ENCODE measurements at regions not wholly inside any gene's neighbourhood (a gene's known extent, or its start where the extent isn't known, plus 50 kb on each side); places are given as distances from the start of the nearest gene placed in this dataset.

DNA sequence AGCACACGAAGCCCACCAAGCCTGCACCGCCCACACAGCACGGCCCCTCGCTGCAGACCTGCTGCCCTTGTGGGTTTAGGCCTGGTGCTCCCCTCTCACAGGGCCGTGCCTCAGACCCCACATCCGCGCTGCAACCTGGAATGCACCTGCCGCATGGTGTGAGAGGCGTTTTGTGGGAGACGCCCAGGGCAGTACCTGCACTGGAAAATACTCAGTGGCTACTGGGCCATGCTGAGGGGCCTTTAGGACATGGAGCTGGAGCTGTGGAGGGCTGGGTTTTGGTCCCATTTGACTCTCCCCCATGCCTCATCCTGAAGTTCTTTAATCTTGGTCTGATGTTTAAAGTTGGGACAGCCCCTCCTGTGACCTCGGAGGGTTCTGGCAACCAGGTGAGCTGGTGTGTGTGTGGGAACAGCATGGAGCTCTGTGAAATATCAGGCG, 116.3 kb downstream of the ERMARD start:
- no peaks in the 10 kb centered on the region for H4K20me1 ChIP-seq (ENCODE audit: insufficient read depth, low read length)
- H3K9me3 ChIP-seq (replicated peaks in 1 of 2; ENCODE audit: control insufficient read depth in 1 of 2, insufficient read depth in 1 of 2, low read length in 2 of 2) = peaks cover 0 to 5% of the 10 kb centered on the region in 2 donors
- no peak overlapping the region for H3K4me3 ChIP-seq (replicated peaks in 1 of 3; ENCODE audit: low read depth in 2 of 3, low read length in 3 of 3)
- H3K9ac ChIP-seq (ENCODE audit: insufficient read depth, low read length, poor library complexity, severe bottlenecking) = no peak overlapping the region
- Mint-ChIP-seq H3K9me3 (peaks cover 0 to 5% (median 2%) of the 10 kb centered on the region in 7 donors), H3K4me3 (no peak overlapping the region), H3K4me1 (no peaks in the 10 kb centered on the region), H3K36me3 (no peaks in the 10 kb centered on the region), H3K27ac (no peak overlapping the region), H3K27me3 (ENCODE audit: low read depth in 3 of 3) (peaks cover 0 to 1% (median 1%) of the 10 kb centered on the region in 3 donors)
- no peak overlapping the region for H3K4me2 ChIP-seq (replicated peaks; ENCODE audit: extremely low read depth, low read length, poor library complexity, severe bottlenecking)
- DNase-seq = no peak
- H3K27ac ChIP-seq (ENCODE audit: low read depth in 1 of 2, low read length in 2 of 2) = no peak overlapping the region
- no peaks in the 10 kb centered on the region for H3K36me3 ChIP-seq (replicated peaks in 1 of 2; ENCODE audit: control insufficient read depth in 1 of 2, insufficient read depth in 2 of 2, low read length in 2 of 2)
- no peak overlapping the region for H2AFZ ChIP-seq (ENCODE audit: insufficient read depth, low read depth, low read length, poor library complexity, severe bottlenecking)
- no peaks in the 10 kb centered on the region for H3K4me1 ChIP-seq (ENCODE audit: control insufficient read depth in 1 of 2, insufficient read depth in 2 of 2, low read length in 2 of 2)
- 92% methylated on average over 10 of the region's 12 CpGs for WGBS (ENCODE audit: insufficient coverage)
- intact Hi-C loops (cut with micrococcal nuclease) = no loop called here
- no peaks in the 10 kb centered on the region for H3K27me3 ChIP-seq (ENCODE audit: control insufficient read depth in 2 of 2, insufficient read depth in 2 of 2, low read length in 2 of 2)
- H3K79me2 ChIP-seq (ENCODE audit: insufficient read depth, low read length) = no peaks in the 10 kb centered on the region
- TF ChIP-seq, protein P1, sequence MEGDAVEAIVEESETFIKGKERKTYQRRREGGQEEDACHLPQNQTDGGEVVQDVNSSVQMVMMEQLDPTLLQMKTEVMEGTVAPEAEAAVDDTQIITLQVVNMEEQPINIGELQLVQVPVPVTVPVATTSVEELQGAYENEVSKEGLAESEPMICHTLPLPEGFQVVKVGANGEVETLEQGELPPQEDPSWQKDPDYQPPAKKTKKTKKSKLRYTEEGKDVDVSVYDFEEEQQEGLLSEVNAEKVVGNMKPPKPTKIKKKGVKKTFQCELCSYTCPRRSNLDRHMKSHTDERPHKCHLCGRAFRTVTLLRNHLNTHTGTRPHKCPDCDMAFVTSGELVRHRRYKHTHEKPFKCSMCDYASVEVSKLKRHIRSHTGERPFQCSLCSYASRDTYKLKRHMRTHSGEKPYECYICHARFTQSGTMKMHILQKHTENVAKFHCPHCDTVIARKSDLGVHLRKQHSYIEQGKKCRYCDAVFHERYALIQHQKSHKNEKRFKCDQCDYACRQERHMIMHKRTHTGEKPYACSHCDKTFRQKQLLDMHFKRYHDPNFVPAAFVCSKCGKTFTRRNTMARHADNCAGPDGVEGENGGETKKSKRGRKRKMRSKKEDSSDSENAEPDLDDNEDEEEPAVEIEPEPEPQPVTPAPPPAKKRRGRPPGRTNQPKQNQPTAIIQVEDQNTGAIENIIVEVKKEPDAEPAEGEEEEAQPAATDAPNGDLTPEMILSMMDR (IDR thresholded peaks at IDR 0.05) = no peak

DNA sequence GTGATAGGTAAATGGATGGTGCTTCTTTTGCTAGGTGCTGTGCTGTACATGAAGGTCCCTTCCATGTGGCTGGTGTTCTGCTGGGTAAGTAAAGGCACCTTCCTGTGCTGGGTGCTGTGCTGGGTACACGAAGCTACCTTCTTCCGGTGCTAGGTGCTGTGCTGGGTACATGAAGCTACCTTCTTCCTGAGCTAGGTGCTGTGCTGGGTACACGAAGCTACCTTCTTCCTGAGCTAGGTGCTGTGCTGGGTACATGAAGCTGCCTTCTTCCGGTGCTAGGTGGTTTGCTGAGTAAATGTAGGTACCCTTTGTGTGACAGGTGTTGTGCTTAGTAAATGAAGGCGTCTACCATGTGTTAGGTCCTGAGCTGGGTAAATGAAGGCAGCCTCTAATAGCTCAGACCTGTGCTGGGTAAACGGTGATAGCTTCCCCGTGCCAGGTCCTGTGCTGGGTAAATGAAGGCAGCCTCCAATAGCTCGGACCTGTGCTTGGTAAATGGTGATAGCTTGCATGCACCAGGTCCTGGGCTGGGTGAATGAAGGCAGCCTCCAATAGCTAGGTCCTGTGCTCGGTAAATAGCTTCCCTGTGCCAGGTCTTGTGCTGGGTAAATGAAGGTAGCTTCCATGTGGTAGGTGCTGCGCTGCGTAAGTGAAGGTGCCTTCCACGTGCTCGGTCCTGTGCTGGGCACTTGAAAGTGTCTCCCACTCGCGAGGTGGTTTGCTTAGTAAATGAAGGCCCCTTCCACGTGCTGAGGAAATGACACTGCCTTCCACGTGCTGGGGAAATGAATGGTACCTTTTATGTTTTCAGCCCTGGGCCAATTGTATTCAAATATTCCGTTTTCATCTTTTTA, 115.5 kb downstream of the ERMARD start:
- intact Hi-C loops (cut with micrococcal nuclease) = no loop called here
- no peak overlapping the region for H2AFZ ChIP-seq (ENCODE audit: insufficient read depth, low read depth, low read length, poor library complexity, severe bottlenecking)
- peaks cover 0 to 5% (median 1%) of the 10 kb centered on the region in 7 donors for H3K9me3 Mint-ChIP-seq
- no peaks in the 10 kb centered on the region for H4K20me1 ChIP-seq (ENCODE audit: insufficient read depth, low read length)
- no peak for DNase-seq
- H3K36me3 ChIP-seq (replicated peaks in 1 of 2; ENCODE audit: control insufficient read depth in 1 of 2, insufficient read depth in 2 of 2, low read length in 2 of 2) = no peaks in the 10 kb centered on the region
- H3K9ac ChIP-seq (ENCODE audit: insufficient read depth, low read length, poor library complexity, severe bottlenecking) = no peak overlapping the region
- no peak overlapping the region for H3K27ac Mint-ChIP-seq
- H3K9me3 ChIP-seq (replicated peaks in 1 of 2; ENCODE audit: control insufficient read depth in 1 of 2, insufficient read depth in 1 of 2, low read length in 2 of 2) = peaks cover 0 to 5% of the 10 kb centered on the region in 2 donors
- TF ChIP-seq, protein P1 (IDR thresholded peaks at IDR 0.05) = no peak
- WGBS (ENCODE audit: insufficient coverage) = 98% methylated on average over 13 of the region's 18 CpGs
- H3K4me3 Mint-ChIP-seq = no peak overlapping the region
- no peak overlapping the region for H3K4me3 ChIP-seq (replicated peaks in 1 of 3; ENCODE audit: low read depth in 2 of 3, low read length in 3 of 3)
- H3K4me1 ChIP-seq (ENCODE audit: control insufficient read depth in 1 of 2, insufficient read depth in 2 of 2, low read length in 2 of 2) = no peaks in the 10 kb centered on the region
- peaks cover 1% of the 10 kb centered on the region in 3 donors for H3K27me3 Mint-ChIP-seq (ENCODE audit: low read depth in 3 of 3)
- no peaks in the 10 kb centered on the region for H3K79me2 ChIP-seq (ENCODE audit: insufficient read depth, low read length)
- H3K4me2 ChIP-seq (replicated peaks; ENCODE audit: extremely low read depth, low read length, poor library complexity, severe bottlenecking) = no peak overlapping the region
- no peaks in the 10 kb centered on the region for H3K27me3 ChIP-seq (ENCODE audit: control insufficient read depth in 2 of 2, insufficient read depth in 2 of 2, low read length in 2 of 2)
- H3K36me3 Mint-ChIP-seq = no peaks in the 10 kb centered on the region
- no peak overlapping the region for H3K27ac ChIP-seq (ENCODE audit: low read depth in 1 of 2, low read length in 2 of 2)
- peaks cover 2% of the 10 kb centered on the region for H3K4me1 Mint-ChIP-seq

Measured in CD14-positive monocyte (primary cell).